H1 (cell line): ENCODE measurements at regions not wholly inside any gene's neighbourhood (a gene's known extent, or its start where the extent isn't known, plus 50 kb on each side); places are given as distances from the start of the nearest gene placed in this dataset.

ENCODE experiments used
- CTCF ChIA-PET: fragments of 300-600 bp; sonication (Branson Sonifier 250); formaldehyde crosslinking; loops from one replicate; lab custom pipeline; 2021; ENCODE audit not compliant: partially characterized antibody; lab: Charles Lee
- POLR2A ChIA-PET: fragments of 300-600 bp; sonication (Branson Sonifier 250); formaldehyde crosslinking; loops from one replicate; lab custom pipeline; 2021; ENCODE audit warnings: inconsistent platforms; ENCODE audit not compliant: partially characterized antibody; lab: Charles Lee
- DNase-seq, 2 experiments: peaks; one replicate each; pipeline versions ENCODE4 v3.0.0 to v3.0.0-alpha.2; 2010 to 2022; ENCODE audit warnings: low spot score in 2 of 2, low read depth in 1 of 2, mixed read lengths in 1 of 2
- FAIRE-seq: peaks from 2 replicates; lab custom pipeline; 2011; peaks lifted over from hg19 to GRCh38; lab: Jason Lieb, UNC
- H2AFZ ChIP-seq: 2 replicates; pipeline ENCODE4 v1.8.1; 2012; ENCODE audit warnings: low read length, inconsistent platforms
- H2AK5ac ChIP-seq: 2 replicates; pipeline ENCODE4 v1.6.1; 2013; ENCODE audit warnings: low read depth, low read length
- H2BK120ac ChIP-seq: replicated peaks from 2 replicates; pipeline ENCODE3; 2013; ENCODE audit warnings: low read depth, low read length, inconsistent platforms
- H2BK12ac ChIP-seq: 2 replicates; pipeline ENCODE4 v1.6.1; 2013; ENCODE audit warnings: low read depth, low read length
- H2BK15ac ChIP-seq: 2 replicates; pipeline ENCODE4 v1.6.1; 2013; ENCODE audit warnings: low read length
- H2BK20ac ChIP-seq: 2 replicates; pipeline ENCODE4 v1.6.1; 2013; ENCODE audit warnings: low read length
- H2BK5ac ChIP-seq: 2 replicates; pipeline ENCODE4 v1.6.1; 2013; ENCODE audit warnings: low read depth, low read length
- H3K14ac ChIP-seq: 2 replicates; pipeline ENCODE4 v1.6.1; 2013; ENCODE audit warnings: inconsistent platforms; ENCODE audit not compliant: insufficient read length
- H3K18ac ChIP-seq: 2 replicates; pipeline ENCODE4 v1.6.1; 2013; ENCODE audit warnings: low read length; ENCODE audit errors: extremely low read depth
- H3K23ac ChIP-seq: 2 replicates; pipeline ENCODE4 v1.6.1; 2013; ENCODE audit warnings: inconsistent platforms; ENCODE audit not compliant: insufficient read length
- H3K23me2 ChIP-seq: 2 replicates; pipeline ENCODE4 v1.6.1; 2013; ENCODE audit warnings: low read depth, low read length
- H3K27ac ChIP-seq: 2 replicates; pipeline ENCODE4 v1.6.1; 2011; ENCODE audit warnings: low read depth, low read length, inconsistent platforms
- H3K27me3 ChIP-seq, 4 experiments: replicated peaks in 1 of 4; 1 replicate in 1 of 4; 2 replicates in 3 of 4; pipeline versions ENCODE4 v1.6.1 to v1.8.1; 2011 to 2013; ENCODE audit warnings: low read length in 3 of 4, mild to moderate bottlenecking in 3 of 4, inconsistent platforms in 2 of 4, mixed read lengths in 2 of 4, moderate library complexity in 1 of 4; ENCODE audit not compliant: control insufficient read depth in 3 of 4, insufficient read depth in 3 of 4; ENCODE audit errors: extremely low read depth in 1 of 4
- H3K36me3 ChIP-seq, 4 experiments: 2 replicates each; pipeline versions ENCODE4 v1.6.1 to v1.8.1; 2011 to 2013; ENCODE audit warnings: mild to moderate bottlenecking in 4 of 4, low read length in 3 of 4, moderate library complexity in 2 of 4, control low read depth in 1 of 4, inconsistent platforms in 1 of 4; ENCODE audit not compliant: insufficient read depth in 4 of 4, control insufficient read depth in 2 of 4
- H3K4ac ChIP-seq: replicated peaks from 2 replicates; pipeline ENCODE3; 2013; ENCODE audit warnings: low read length, low read depth, mixed read lengths, inconsistent platforms; ENCODE audit not compliant: insufficient read length
- H3K4me1 ChIP-seq, 4 experiments: replicated peaks in 1 of 4; 1 replicate in 1 of 4; 2 replicates in 3 of 4; pipeline versions ENCODE4 v1.6.1 to v1.8.1; 2011 to 2013; ENCODE audit warnings: low read length in 3 of 4, inconsistent platforms in 2 of 4, mixed read lengths in 1 of 4; ENCODE audit not compliant: insufficient read depth in 4 of 4, control insufficient read depth in 3 of 4
- H3K4me2 ChIP-seq, 2 experiments: 2 replicates each; pipeline versions ENCODE4 v1.6.1 to v1.8.1; 2011 to 2013; ENCODE audit warnings: low read depth in 2 of 2, low read length in 2 of 2, control low read depth in 1 of 2, inconsistent platforms in 1 of 2, mild to moderate bottlenecking in 1 of 2; ENCODE audit not compliant: insufficient read depth in 1 of 2
- H3K4me3 ChIP-seq, 4 experiments: fragments of 200-600, 300-600 bp in 1 of 4; sonication (generic), shearing (Covaris generic), sonication (Bioruptor Twin) in 1 of 4; 2 replicates each; pipeline versions ENCODE4 v1.5.1 to v1.8.1; 2011 to 2016; ENCODE audit warnings: low read length in 4 of 4, low read depth in 3 of 4, control low read depth in 2 of 4, inconsistent platforms in 2 of 4, mild to moderate bottlenecking in 2 of 4, mixed read lengths in 1 of 4, moderate library complexity in 1 of 4; ENCODE audit not compliant: insufficient read depth in 2 of 4; ENCODE audit errors: extremely low read depth in 1 of 4
- H3K56ac ChIP-seq: replicated peaks from 2 replicates; pipeline ENCODE3; 2013; ENCODE audit warnings: low read depth, mild to moderate bottlenecking, mixed read lengths, low read length, inconsistent platforms; ENCODE audit not compliant: insufficient read length
- H3K79me1 ChIP-seq: 2 replicates; pipeline ENCODE4 v1.6.1; 2013; ENCODE audit warnings: low read depth, low read length, control low read depth
- H3K79me2 ChIP-seq, 2 experiments: 2 replicates each; pipeline versions ENCODE4 v1.6.1 to v1.8.1; 2012 to 2013; ENCODE audit warnings: low read length in 2 of 2, mild to moderate bottlenecking in 2 of 2, inconsistent platforms in 1 of 2; ENCODE audit not compliant: insufficient read depth in 2 of 2, control insufficient read depth in 1 of 2
- H3K9ac ChIP-seq, 4 experiments: replicated peaks in 1 of 4; 1 replicate in 1 of 4; 2 replicates in 3 of 4; pipeline versions ENCODE4 v1.6.1 to v1.8.1; 2011 to 2013; ENCODE audit warnings: low read depth in 3 of 4, low read length in 3 of 4, control low read depth in 2 of 4, mild to moderate bottlenecking in 2 of 4, moderate library complexity in 2 of 4, inconsistent platforms in 1 of 4; ENCODE audit errors: extremely low read depth in 1 of 4
- H3K9me3 ChIP-seq, 2 experiments: 2 replicates each; pipeline versions ENCODE4 v1.6.1 to v1.8.1; 2012 to 2013; ENCODE audit warnings: mild to moderate bottlenecking in 2 of 2, moderate library complexity in 2 of 2, control low read depth in 1 of 2, inconsistent platforms in 1 of 2, low read depth in 1 of 2, low read length in 1 of 2, mixed read lengths in 1 of 2; ENCODE audit not compliant: insufficient read depth in 2 of 2
- H4K20me1 ChIP-seq, 2 experiments: replicated peaks in 1 of 2; 2 replicates each; pipeline versions ENCODE3 to v1.8.1; 2011 to 2013; ENCODE audit warnings: inconsistent platforms in 2 of 2, low read length in 2 of 2, mild to moderate bottlenecking in 1 of 2; ENCODE audit not compliant: insufficient read depth in 2 of 2, control insufficient read depth in 1 of 2
- H4K5ac ChIP-seq: 2 replicates; pipeline ENCODE4 v1.6.1; 2013; ENCODE audit warnings: low read length, low read depth, mixed read lengths, inconsistent platforms; ENCODE audit not compliant: insufficient read length
- H4K8ac ChIP-seq: 2 replicates; pipeline ENCODE4 v1.8.0; 2013; ENCODE audit warnings: mild to moderate bottlenecking, moderate library complexity, low read length, inconsistent platforms; ENCODE audit not compliant: insufficient read depth; ENCODE audit errors: extremely low read depth
- H4K91ac ChIP-seq: replicated peaks from 2 replicates; pipeline ENCODE3; 2013; ENCODE audit warnings: low read length, mixed read lengths, inconsistent platforms; ENCODE audit not compliant: insufficient read length
- ATF2 ChIP-seq: IDR thresholded peaks from 2 replicates; pipeline ENCODE4 v1.6.1; 2012; ENCODE audit warnings: low read length, inconsistent platforms
- CBX8 ChIP-seq: fragments of 300-800, 300-1000 bp; sonication (generic); IDR thresholded peaks from 2 replicates; pipeline ENCODE4 v1.7.1; 2016; ENCODE audit warnings: low read depth, low read length, borderline replicate concordance
- JUND ChIP-seq: IDR thresholded peaks from 2 replicates; pipeline ENCODE4 v1.6.1; 2011; ENCODE audit warnings: mild to moderate bottlenecking, improper control_type of control experiment, low read length
- POU5F1 ChIP-seq: IDR thresholded peaks from 2 replicates; pipeline ENCODE4 v1.6.1; 2011; ENCODE audit warnings: low read depth, mild to moderate bottlenecking, low read length, moderate library complexity
- SRF ChIP-seq: IDR thresholded peaks from 2 replicates; pipeline ENCODE4 v1.6.1; 2011; ENCODE audit warnings: mild to moderate bottlenecking, low read depth, low read length, moderate library complexity
- YY1 ChIP-seq: IDR thresholded peaks from 2 replicates; pipeline ENCODE4 v1.6.1; 2011; ENCODE audit warnings: low read depth, mild to moderate bottlenecking, low read length
- WGBS, 2 experiments: shearing (Covaris generic) in 1 of 2; methylation state at CpG; one replicate each; pipeline versions ENCODE4 v1.1.6 to v1.1.7; 2013 to 2015; ENCODE audit warnings: low lambda C conversion rate in 2 of 2, mixed read lengths in 2 of 2, inconsistent platforms in 1 of 2, low coverage in 1 of 2, missing lambda C conversion rate in 1 of 2; ENCODE audit not compliant: insufficient replicate concordance in 2 of 2, insufficient coverage in 1 of 2, insufficient read length in 1 of 2; ENCODE audit errors: extremely low coverage in 1 of 2, missing lambda C conversion rate in 1 of 2; 5-methylcytosine and 5-hydroxymethylcytosine counted together

- Histone ChIP-seq H3K36me3 (no peaks in the 10 kb centered on the region; a peak in 2 of 8 replicates), H3K4ac (no peak overlapping the region), H3K9me3 (no peaks in the 10 kb centered on the region), H4K91ac (no peak overlapping the region), H2BK5ac (no peak overlapping the region), H2BK120ac (no peak overlapping the region), H3K4me1 (no peaks in the 10 kb centered on the region), H2BK20ac (no peak overlapping the region), H3K23ac (no peak overlapping the region), H3K4me2 (no peak overlapping the region), H3K27me3 (no peaks in the 10 kb centered on the region), H3K14ac (no peak overlapping the region), H3K23me2 (no peaks in the 10 kb centered on the region), H2BK12ac (no peak overlapping the region), H2AFZ (no peak overlapping the region), H3K4me3 (no peak overlapping the region), H3K79me1 (no peaks in the 10 kb centered on the region), H4K8ac (no peak overlapping the region), H3K9ac (no peak overlapping the region), H4K20me1 (no peaks in the 10 kb centered on the region), H4K5ac (no peak overlapping the region), H3K27ac (no peak overlapping the region), H3K56ac (no peak overlapping the region), H2AK5ac (no peak overlapping the region), H3K79me2 (no peaks in the 10 kb centered on the region), H3K18ac (no peak overlapping the region), H2BK15ac (no peak overlapping the region)
- no peak for DNase-seq
- CTCF ChIA-PET = no interaction called here
- TF ChIP-seq SRF (no peak), ATF2 (no peak), POU5F1 (no peak), YY1 (no peak), CBX8 (no peak), JUND (no peak)
- POLR2A ChIA-PET = no interaction called here
- 72% methylated on average over 4 of the region's 4 CpGs; no CpG with 5 or more reads in 1 of the 2 experiments for WGBS, 2 experiments
- FAIRE-seq = no peak
Observed at GRCh38 chr4:36461344-36461743, 179.9 kb downstream of the DTHD1 start.
